HG03439 (cell line): ENCODE measurements at regions not wholly inside any gene's neighbourhood (a gene's known extent, or its start where the extent isn't known, plus 50 kb on each side); places are given as distances from the start of the nearest gene placed in this dataset.

Source experiments
- ATAC-seq: cut with Tn5 transposase; IDR thresholded peaks from one replicate; pipeline ENCODE4 v1.9.1; 2021; ENCODE audit warnings: mild to moderate bottlenecking, moderate library complexity; ENCODE audit not compliant: unreplicated experiment

DNA sequence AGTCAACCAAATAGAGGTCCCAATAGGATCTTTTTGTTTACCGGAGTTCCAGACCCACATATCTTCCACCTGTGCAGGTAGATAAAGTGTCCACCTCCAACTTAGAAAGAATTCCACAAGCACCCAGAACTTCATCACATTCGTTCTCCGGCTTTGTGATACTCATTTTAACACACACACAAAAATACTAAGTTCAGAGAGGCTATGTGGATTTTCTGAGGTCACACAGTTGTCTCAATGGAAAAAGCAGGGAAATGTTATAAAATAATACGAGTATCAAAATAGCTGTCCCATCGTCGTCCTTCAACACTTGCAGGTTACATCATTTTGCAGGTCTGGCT is 137.5 kb downstream of the TMCO5A start:
- no peak for ATAC-seq

GRCh38 chr15:38072348-38073177 is 138.1 kb downstream of the TMCO5A start:
- peak; percentile 71 for ATAC-seq

GRCh38 chr15:38073178-38073946 is 138.9 kb downstream of the TMCO5A start:
- no peak for ATAC-seq

- ATAC-seq: no peak
Observed at GRCh38 chr15:38074029-38074428, 139.6 kb downstream of the TMCO5A start.

- ATAC-seq: no peak
Observed at GRCh38 chr15:38075466-38075865, 141.0 kb downstream of the TMCO5A start.

GRCh38 chr15:38076786-38077185 is 142.3 kb downstream of the TMCO5A start:
- no peak for ATAC-seq

DNA sequence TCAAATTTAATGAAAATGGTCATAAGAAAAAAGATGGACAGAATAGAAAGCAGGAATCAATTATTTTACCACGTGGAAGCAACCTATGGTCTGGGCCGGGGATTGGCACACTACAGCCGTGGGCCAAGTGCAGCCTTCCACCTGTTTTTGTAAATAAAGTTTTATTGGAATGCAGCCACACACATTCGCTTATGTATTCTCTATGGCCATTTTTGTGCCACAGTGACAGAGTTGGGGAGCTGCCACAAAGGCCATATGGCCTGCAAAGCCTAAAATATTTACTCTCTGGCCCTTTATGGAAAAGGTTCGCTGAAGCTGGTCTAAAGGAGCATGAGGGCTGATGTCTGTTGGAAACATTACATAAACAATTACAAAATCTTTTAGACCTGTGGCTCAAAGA is 144.8 kb downstream of the TMCO5A start:
- no peak for ATAC-seq

DNA sequence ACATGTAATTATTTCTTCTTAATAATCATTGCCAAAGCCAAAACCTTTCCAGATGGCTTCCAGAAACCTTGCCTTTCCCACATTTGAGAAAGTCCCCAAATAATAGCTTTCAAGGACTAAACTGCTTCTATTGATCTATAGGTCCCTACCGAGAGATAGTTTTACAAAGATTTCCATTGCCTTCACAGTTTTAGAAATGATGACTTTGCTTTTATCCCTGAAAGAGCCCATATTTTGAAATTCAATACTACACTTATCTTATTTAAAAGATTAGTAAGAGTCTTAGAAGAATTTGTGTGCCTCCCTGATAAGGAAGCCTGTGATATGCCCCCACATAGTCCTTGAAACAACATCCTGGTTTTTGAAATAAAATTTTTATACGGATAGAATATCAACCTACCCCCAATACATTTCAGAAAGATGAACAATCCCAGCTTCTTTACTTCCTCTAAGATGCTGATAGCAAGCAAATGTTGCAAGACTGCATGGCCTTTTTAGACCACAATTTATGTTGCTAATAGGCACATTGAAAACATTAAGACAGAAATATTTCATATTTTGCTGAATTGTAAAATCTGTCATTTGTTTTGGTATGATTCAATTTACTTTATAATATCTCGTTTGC is 146.3 kb downstream of the TMCO5A start:
- ATAC-seq: no peak

GRCh38 chr15:38084289-38084688 is 149.8 kb downstream of the TMCO5A start:
- ATAC-seq: peak; percentile 76

- ATAC-seq: peak; percentile 75
Observed at GRCh38 chr15:38085114-38085513, 150.7 kb downstream of the TMCO5A start.

- no peak for ATAC-seq
Observed at GRCh38 chr15:38085931-38086568, 151.6 kb downstream of the TMCO5A start.

DNA sequence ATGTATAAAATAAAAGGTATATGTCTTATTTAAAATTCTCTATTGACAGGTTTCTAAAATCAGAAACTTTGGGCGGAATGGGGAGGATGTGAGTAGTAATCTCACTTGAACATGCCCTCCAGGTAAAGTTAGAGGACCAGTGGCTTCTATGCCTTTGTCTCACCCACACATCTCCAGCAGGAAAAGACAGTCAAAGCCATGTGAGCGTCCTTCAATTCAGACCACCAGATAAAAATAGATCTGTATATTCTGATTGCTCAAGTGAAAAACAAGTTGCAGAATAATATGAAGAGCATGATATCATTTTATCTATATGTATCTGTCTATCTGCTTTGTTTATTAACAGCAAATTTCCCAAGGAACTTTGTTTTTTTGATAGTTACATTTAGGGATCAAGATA is 152.2 kb downstream of the TMCO5A start:
- no peak for ATAC-seq

DNA sequence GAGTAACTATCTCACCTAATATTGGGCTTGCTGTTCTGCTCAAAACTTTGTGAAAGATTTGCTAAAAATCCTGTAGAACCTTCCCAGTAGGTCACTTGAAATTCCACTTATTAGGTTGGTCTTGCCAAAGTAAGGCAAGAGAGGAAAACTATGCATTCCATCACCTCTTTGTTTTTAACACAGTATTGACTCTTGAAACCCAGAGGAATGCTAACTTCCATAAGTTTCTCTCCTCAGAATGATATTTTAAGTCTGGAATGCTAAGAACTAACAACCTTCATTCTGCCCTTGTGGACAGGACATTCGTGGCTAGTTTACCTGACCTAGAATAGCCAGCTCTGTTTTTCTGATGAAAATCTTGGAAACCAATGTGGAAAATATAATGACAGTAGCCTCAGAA is 154.5 kb downstream of the TMCO5A start:
- ATAC-seq: no peak

- ATAC-seq: no peak
Observed at GRCh38 chr15:38090223-38090622, 155.8 kb downstream of the TMCO5A start.

GRCh38 chr15:38090678-38091077 is 156.2 kb downstream of the TMCO5A start:
- no peak for ATAC-seq

- no peak for ATAC-seq
Observed at GRCh38 chr15:38091078-38091645, 156.7 kb downstream of the TMCO5A start.

DNA sequence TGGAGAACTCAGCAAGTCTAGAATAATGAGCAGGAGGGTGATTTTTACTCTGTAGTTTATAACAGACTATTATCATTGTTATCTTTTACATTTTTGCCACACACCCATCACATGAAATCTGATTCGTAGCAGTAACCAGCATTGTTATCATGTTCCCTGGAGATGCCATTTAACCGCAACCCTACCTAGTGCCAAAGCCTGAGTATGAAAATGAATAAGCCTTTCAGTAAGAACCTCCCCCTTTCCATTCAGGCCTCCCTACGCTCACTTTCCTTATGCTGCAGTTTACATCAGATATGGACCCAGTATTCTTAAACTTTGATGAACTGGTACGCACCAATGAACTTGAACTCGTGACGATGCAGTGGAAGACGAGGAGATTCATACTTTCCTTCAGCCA is 158.7 kb upstream of the SPRED1 start:
- ATAC-seq: no peak

DNA sequence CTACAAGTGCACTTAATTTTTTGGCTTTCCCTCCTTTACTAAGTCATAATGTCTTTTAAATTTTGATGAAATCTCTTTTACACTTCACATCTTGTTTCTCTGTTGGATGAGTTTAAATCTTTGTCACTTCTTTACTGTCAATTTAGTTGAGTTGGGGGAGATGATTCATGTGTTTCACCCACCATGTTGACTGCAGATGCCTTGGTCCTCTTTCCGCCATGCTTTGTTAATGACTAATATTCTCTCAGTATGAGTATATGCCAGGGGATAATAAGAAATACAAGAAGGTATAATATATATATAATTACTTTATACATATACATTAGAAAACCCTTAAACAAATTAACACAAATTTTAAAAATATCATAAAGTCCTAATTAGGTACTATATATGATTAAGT is 149.7 kb upstream of the SPRED1 start:
- no peak for ATAC-seq

- no peak for ATAC-seq
Observed at GRCh38 chr15:38103564-38103963, 149.1 kb upstream of the SPRED1 start.

DNA sequence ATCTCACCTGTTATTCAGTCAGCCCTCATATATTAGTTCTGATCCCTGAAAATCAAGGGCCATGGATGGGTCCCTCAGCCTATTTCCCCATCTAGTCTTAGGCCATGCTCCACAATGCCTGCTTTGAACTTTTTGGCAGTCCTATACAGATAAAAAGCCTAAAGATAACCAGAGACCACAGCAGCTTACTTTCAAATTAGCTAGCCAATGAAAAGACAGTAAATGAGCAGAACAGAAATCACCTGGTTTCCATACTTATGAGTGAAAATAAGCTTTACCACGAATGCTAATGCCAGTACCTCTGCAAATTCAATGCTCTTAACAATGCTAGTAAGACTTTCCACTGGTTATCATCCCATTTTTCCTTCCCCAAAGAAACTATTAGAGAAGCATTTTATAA is 141.6 kb upstream of the SPRED1 start:
- ATAC-seq: no peak

DNA sequence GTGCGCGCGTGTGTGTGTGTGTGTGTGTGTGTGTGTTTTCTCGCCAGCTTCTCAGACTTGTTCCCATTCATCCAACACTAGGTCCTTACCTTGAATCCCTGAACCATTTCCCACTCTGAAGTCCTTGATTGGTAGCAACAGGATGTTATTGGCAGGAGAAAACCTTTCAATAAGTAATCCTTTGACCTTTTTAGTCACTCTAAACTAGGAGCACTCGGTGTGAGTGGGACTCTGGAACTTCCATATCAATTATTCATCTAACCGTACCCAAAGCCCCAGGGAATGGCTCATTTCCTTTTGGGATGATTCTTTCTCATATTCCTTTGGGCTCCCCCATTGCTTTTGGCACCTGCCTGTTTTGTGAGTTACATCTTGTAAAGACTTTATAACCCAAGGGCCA is 140.2 kb upstream of the SPRED1 start:
- ATAC-seq: no peak
